OCI-LY1 (cell line): ENCODE measurements at regions not wholly inside any gene's neighbourhood (a gene's known extent, or its start where the extent isn't known, plus 50 kb on each side); places are given as distances from the start of the nearest gene placed in this dataset.

ENCODE experiments used
- EZH2 ChIP-seq: fragments of 200-600 bp; sonication (generic), shearing (Covaris generic); IDR thresholded peaks from 2 replicates; pipeline ENCODE4 v1.8.0; 2017; ENCODE audit warnings: borderline replicate concordance, mixed run types, mild to moderate bottlenecking, antibody characterized with exemption, low read length, moderate library complexity, mixed read lengths
- TF ChIP-seq, protein P1 (sequence below): fragments of 200-600 bp; sonication (generic), shearing (Covaris generic); IDR thresholded peaks from 2 replicates; pipeline ENCODE4 v1.5.1; 2017; ENCODE audit warnings: mild to moderate bottlenecking, antibody characterized with exemption, low read length, moderate library complexity, mixed read lengths

DNA sequence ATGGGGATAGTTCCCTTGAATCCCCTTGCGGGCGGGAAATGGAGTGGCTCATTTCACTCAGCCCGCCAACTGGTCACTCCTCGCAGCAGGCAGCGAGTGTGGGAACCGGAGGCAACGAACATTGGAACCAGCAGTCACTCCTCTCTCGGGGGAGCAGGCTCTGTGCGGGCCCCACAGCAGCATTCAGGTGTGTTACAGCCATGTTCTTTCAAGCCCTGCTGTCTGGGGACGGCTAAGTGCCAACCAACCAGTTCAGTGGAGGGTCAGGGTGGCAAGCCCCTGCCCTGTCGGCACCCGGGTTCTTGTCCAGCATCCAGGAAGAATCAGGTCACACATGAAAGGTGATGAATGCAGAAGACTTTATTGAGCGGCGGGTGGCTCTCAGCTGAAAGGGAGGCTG is 370.5 kb downstream of the NUF2 start:
- no peak for TF ChIP-seq EZH2
- TF ChIP-seq, protein P1, sequence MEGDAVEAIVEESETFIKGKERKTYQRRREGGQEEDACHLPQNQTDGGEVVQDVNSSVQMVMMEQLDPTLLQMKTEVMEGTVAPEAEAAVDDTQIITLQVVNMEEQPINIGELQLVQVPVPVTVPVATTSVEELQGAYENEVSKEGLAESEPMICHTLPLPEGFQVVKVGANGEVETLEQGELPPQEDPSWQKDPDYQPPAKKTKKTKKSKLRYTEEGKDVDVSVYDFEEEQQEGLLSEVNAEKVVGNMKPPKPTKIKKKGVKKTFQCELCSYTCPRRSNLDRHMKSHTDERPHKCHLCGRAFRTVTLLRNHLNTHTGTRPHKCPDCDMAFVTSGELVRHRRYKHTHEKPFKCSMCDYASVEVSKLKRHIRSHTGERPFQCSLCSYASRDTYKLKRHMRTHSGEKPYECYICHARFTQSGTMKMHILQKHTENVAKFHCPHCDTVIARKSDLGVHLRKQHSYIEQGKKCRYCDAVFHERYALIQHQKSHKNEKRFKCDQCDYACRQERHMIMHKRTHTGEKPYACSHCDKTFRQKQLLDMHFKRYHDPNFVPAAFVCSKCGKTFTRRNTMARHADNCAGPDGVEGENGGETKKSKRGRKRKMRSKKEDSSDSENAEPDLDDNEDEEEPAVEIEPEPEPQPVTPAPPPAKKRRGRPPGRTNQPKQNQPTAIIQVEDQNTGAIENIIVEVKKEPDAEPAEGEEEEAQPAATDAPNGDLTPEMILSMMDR, result no peak
